AG04449 (cell line): ENCODE measurements at regions not wholly inside any gene's neighbourhood (a gene's known extent, or its start where the extent isn't known, plus 50 kb on each side); places are given as distances from the start of the nearest gene placed in this dataset.

Source experiments
- CTCF ChIA-PET: fragments of 350-600 bp; formaldehyde crosslinking; extraction: SDS; loops from one replicate; lab custom pipeline; 2021; ENCODE audit warnings: antibody characterized with exemption; lab: Yijun Ruan, JAX
- POLR2A ChIA-PET: fragments of 400-600, 350-600 bp; formaldehyde crosslinking; extraction: SDS; loops from one replicate; lab custom pipeline; 2020; ENCODE audit warnings: antibody characterized with exemption, inconsistent platforms; lab: Yijun Ruan, JAX
- DNase-seq: peaks from one replicate; pipeline ENCODE4 v3.0.0-alpha.2; 2010; ENCODE audit warnings: low read depth, low spot score
- H3K4me3 ChIP-seq: 2 replicates; pipeline ENCODE4 v1.5.1; 2011; ENCODE audit warnings: low read depth, mild to moderate bottlenecking, control low read depth, low read length
- TF ChIP-seq, protein P1 (sequence below): IDR thresholded peaks from one replicate; pipeline ENCODE4 v1.5.1; 2011; ENCODE audit warnings: mild to moderate bottlenecking, moderate library complexity, low read length, control low read depth, inconsistent platforms; ENCODE audit not compliant: insufficient read depth; ENCODE audit errors: missing control alignments

DNA sequence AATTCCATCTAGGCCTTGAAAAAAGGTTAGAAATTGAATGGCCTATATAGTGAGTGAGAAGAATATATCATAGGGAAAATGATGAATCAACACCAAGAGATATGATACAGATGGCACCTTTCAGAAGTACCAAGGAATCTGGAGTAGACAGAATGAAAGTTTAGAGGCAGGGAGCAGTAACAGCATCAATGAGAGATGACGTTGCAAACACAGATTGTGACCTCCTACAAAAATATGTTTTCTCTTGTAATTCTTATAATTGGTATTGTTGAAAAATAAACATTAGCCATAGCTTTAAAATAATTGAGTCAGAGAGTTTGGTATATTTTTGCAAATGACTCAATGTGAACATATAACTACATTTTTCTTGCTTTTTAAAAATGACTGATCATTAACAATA lies 1223.1 kb upstream of the GJE1 start:
- H3K4me3 ChIP-seq = no peak overlapping the region
- ChIA-PET CTCF (interaction anchor here (1.0 to 1.3 kb wide), 2 partner anchors 11 to 59 kb away, joined by 3 read pairs; no protein-coding TSS in a partner anchor), POLR2A (no interaction called here)
- no peak for DNase-seq
- TF ChIP-seq, protein P1, sequence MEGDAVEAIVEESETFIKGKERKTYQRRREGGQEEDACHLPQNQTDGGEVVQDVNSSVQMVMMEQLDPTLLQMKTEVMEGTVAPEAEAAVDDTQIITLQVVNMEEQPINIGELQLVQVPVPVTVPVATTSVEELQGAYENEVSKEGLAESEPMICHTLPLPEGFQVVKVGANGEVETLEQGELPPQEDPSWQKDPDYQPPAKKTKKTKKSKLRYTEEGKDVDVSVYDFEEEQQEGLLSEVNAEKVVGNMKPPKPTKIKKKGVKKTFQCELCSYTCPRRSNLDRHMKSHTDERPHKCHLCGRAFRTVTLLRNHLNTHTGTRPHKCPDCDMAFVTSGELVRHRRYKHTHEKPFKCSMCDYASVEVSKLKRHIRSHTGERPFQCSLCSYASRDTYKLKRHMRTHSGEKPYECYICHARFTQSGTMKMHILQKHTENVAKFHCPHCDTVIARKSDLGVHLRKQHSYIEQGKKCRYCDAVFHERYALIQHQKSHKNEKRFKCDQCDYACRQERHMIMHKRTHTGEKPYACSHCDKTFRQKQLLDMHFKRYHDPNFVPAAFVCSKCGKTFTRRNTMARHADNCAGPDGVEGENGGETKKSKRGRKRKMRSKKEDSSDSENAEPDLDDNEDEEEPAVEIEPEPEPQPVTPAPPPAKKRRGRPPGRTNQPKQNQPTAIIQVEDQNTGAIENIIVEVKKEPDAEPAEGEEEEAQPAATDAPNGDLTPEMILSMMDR = no peak

DNA sequence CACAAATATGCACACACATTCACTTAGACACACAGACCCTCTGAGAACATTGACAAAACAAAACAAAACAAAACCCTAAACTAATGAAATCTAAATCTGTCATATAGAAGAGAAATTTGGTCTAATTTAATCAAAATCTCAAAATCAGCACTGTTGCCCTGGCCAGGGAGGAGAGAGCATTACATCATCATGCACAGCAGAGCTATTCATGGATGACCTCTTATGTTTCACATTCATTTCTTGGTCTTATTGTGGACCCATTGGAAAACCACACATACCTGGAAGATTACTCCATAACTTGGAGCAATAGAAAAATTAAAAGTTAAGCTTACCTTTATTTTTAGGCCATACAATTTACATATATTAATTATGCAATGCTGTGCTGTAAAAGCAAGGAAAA lies 1223.6 kb upstream of the GJE1 start:
- TF ChIP-seq, protein P1 = no peak
- ChIA-PET CTCF (interaction anchor here (1.0 to 1.3 kb wide), 2 partner anchors 11 to 59 kb away, joined by 3 read pairs; no protein-coding TSS in a partner anchor), POLR2A (no interaction called here)
- no peak overlapping the region for H3K4me3 ChIP-seq
- no peak for DNase-seq

DNA sequence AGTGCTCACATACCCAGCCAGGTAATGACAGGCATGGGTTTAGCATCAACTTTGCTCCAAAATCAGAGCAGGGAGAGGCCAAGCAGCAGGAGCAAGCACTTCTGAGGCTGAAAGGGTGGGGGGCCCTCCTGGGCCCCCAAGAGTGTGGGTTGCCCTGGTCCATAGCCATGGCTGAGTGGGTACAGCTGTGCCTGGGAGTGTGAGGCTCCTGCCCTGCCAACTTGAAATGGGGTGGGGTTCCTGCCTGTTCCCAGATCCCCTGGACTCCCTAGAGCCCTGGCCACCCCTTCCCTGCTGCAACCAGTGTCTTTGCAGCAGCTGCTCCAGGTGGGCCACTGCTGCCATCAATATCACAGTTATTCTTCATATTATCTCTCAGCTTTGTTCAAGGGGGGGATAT lies 1224.2 kb upstream of the GJE1 start:
- ChIA-PET POLR2A (no interaction called here), CTCF (no interaction called here)
- TF ChIP-seq, protein P1 = no peak
- H3K4me3 ChIP-seq = no peak overlapping the region
- no peak for DNase-seq

DNA sequence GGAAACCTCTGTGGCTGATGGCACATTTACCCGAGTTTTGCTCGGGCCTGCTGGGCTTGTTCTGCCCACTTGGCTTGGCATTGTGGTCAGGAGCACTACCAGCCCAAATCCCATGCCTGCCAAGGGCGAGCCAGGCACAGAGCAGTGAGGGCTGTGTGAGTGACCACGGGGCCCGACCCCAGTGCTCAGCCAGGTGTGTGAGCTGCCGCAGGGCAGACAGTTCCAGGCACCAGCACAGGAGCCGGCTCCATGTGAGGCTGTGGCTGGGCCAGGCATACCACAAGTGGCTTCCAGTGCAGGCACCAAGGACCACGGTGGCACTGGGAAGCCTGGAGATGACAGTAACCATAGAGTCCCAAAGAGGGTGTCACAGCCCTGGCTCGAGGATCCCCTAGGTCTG lies 1225.5 kb upstream of the GJE1 start:
- CTCF ChIA-PET = no interaction called here
- POLR2A ChIA-PET = no interaction called here
- TF ChIP-seq, protein P1 = no peak

DNA sequence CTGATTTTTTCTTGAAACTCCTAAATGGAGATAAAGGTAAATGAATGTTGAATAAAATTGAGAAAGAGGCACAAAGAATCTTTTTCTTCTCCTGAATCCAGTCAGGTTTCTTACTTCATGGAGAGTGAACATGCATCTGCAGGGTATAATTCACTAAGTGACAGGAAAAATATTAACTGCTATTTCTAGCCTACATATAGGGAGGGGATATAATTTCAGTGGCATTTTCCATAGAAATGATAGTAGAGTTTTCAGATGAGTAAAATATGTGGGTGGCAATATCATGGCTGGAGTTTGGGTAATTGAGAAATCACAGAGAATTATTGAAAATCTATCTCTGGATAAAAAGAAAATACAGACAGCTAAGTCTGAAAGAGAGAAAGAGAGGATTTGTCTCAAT lies 1227.0 kb upstream of the GJE1 start:
- ChIA-PET CTCF (no interaction called here), POLR2A (no interaction called here)
- DNase-seq = no peak
- no peak overlapping the region for H3K4me3 ChIP-seq
- TF ChIP-seq, protein P1 = no peak

More for the DNA sequence above, 1225.5 kb upstream of the GJE1 start:
- no peak overlapping the region for H3K4me3 ChIP-seq
- DNase-seq = no peak

DNA sequence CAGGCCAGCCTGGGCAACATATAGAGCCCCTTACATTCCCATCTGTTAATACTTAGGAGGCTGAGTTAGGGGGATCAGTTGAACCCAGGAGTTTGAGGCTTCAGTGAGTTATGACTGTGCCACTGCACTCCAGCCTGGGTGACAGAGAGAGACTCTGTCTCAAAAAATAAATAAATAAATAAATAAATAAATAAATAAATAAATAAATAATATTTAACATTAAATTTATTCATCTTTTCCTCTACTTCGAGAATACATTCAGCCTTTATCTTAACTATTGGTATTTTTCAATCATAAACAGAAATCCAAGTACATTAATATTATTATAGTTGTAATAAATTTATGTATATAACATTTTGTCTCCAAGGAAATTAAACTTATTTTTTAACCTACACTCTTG lies 1227.7 kb upstream of the GJE1 start:
- TF ChIP-seq, protein P1 = no peak
- ChIA-PET POLR2A (no interaction called here), CTCF (no interaction called here)
- H3K4me3 ChIP-seq = no peak overlapping the region
- no peak for DNase-seq
